ENCODE measurements at regions not wholly inside any gene's neighbourhood (a gene's known extent, or its start where the extent isn't known, plus 50 kb on each side); places are given as distances from the start of the nearest gene placed in this dataset.
A peak's percentile ranks its signal among the peaks of the same experiment; 100 is the strongest.

DNA sequence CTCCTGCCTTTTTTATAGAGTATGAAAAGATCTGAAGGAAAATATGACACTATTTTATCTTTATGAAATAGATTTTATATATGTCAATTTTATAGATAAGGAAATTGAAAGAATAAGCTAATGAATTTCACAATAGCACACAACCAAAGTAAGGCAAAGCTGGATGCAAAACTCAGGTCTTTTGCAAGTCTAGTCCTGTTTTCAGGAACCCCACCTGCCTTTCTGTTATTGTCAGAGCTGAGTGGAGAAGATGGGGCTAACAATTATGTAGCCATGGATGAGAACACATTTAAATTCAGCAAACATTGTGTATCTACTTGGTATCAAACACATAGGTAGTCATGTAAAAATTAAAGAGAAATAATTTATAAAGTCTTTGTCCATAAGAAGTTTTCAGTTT, 161.5 kb upstream of the ZEB2 start:
- Histone ChIP-seq H3K79me1 (ENCODE audit: insufficient read depth, low read depth, low read length, poor library complexity, severe bottlenecking) (no peaks in the 10 kb centered on the region), H2BK5ac (ENCODE audit: insufficient read length, low read length) (no peak overlapping the region), H2BK15ac (ENCODE audit: low read depth, low read length) (no peak overlapping the region), H3T11ph (ENCODE audit: low read length) (no peak overlapping the region), H2BK20ac (ENCODE audit: low read depth, low read length, poor library complexity, severe bottlenecking) (no peak overlapping the region), H3K23ac (ENCODE audit: insufficient read length, low read depth, low read length) (no peak overlapping the region), H4K20me1 (ENCODE audit: control insufficient read depth, insufficient read depth, insufficient read length) (no peaks in the 10 kb centered on the region), H3K4ac (ENCODE audit: low read depth, low read length) (no peak overlapping the region), H3K23me2 (ENCODE audit: insufficient read length, low read depth, low read length, poor library complexity, severe bottlenecking) (no peaks in the 10 kb centered on the region), H2AK5ac (ENCODE audit: insufficient read length, low read length) (no peak overlapping the region), H3K4me2 (ENCODE audit: insufficient read depth, insufficient read length, low read length) (no peak overlapping the region), H3K27ac (ENCODE audit: insufficient read length, low read depth, low read length) (no peak overlapping the region), H2BK120ac (ENCODE audit: low read depth, low read length, poor library complexity, severe bottlenecking) (no peak overlapping the region), H2AFZ (ENCODE audit: low read length) (no peak overlapping the region), H3K4me1 (ENCODE audit: insufficient read depth, low read length) (no peaks in the 10 kb centered on the region), H4K91ac (ENCODE audit: insufficient read length, low read depth, low read length) (no peak overlapping the region), H3K9me3 (ENCODE audit: control insufficient read depth, low read depth, low read length) (no peaks in the 10 kb centered on the region), H3K14ac (ENCODE audit: insufficient read depth, low read length) (no peak overlapping the region), H2BK12ac (ENCODE audit: insufficient read length, low read depth, low read length) (no peak overlapping the region), H3K56ac (ENCODE audit: insufficient read length, low read depth, low read length) (no peak overlapping the region), H4K8ac (replicated peaks; ENCODE audit: insufficient read length, low read depth, low read length) (no peak overlapping the region), H3K18ac (ENCODE audit: insufficient read length, low read depth, low read length) (no peak overlapping the region), H3K9ac (ENCODE audit: extremely low read depth, insufficient read length, low read length) (no peak overlapping the region), H3K27me3 (ENCODE audit: insufficient read depth, low read length) (no peaks in the 10 kb centered on the region), H3K79me2 (ENCODE audit: insufficient read depth, low read length) (no peaks in the 10 kb centered on the region), H4K5ac (ENCODE audit: insufficient read length, low read depth, low read length) (no peak overlapping the region)
- no peak for DNase-seq
- H3K36me3 Mint-ChIP-seq (ENCODE audit: insufficient read depth in 1 of 3, low read depth in 3 of 3) = no peaks in the 10 kb centered on the region
- H3K9me3 Mint-ChIP-seq = no peaks in the 10 kb centered on the region
- no peaks in the 10 kb centered on the region for H3K27me3 Mint-ChIP-seq (ENCODE audit: low read depth)
- no peak for TF ChIP-seq CTCF (conservative IDR thresholded peaks at IDR 0.05)
- H3K4me1 Mint-ChIP-seq = peaks cover 9 to 10% of the 10 kb centered on the region in 2 experiments
- H3K27ac Mint-ChIP-seq = peak overlapping the region in 1 of 3 experiments; percentile 43; a peak in 1 of 7 replicates
- no peak overlapping the region for H3K4me3 Mint-ChIP-seq
